Heart right ventricle (tissue), 16 donors: ENCODE measurements at regions not wholly inside any gene's neighbourhood (a gene's known extent, or its start where the extent isn't known, plus 50 kb on each side); places are given as distances from the start of the nearest gene placed in this dataset.

Experiments
- ATAC-seq, 8 donors: fragments of 200-7000 bp; cut with Tn5 transposase; one replicate each; pipeline ENCODE4 v1.9.1; 2020; ENCODE audit warnings: mild to moderate bottlenecking in 8 of 8, moderate library complexity in 8 of 8, moderate number of reproducible peaks in 1 of 8
- DNase-seq, 2 donors: peaks; one replicate each; pipeline ENCODE4 v3.0.0-alpha.2; 2020
- H3K27ac ChIP-seq, 10 donors: fragments of 200-600 bp; sonication (generic) in 2 of 10; one replicate each; pipeline versions ENCODE4 v1.5.0 to v1.8.0; 2020 to 2022; ENCODE audit warnings: mild to moderate bottlenecking in 3 of 10
- H3K27me3 ChIP-seq, 7 donors: fragments of 200-600 bp; one replicate each; pipeline ENCODE4 v1.8.0; 2021 to 2022; ENCODE audit warnings: mild to moderate bottlenecking in 2 of 7
- H3K36me3 ChIP-seq, 9 donors: fragments of 200-600 bp; sonication (generic) in 1 of 9; one replicate each; pipeline versions ENCODE4 v1.5.0 to v1.8.0; 2020 to 2022; ENCODE audit warnings: mild to moderate bottlenecking in 2 of 9
- H3K4me1 ChIP-seq, 9 donors: fragments of 200-600 bp; sonication (generic) in 1 of 9; one replicate each; pipeline versions ENCODE4 v1.5.0 to v1.8.0; 2020 to 2022; ENCODE audit warnings: mild to moderate bottlenecking in 4 of 9
- H3K4me3 ChIP-seq, 10 donors: fragments of 200-600 bp; sonication (generic) in 2 of 10; one replicate each; pipeline versions ENCODE4 v1.5.0 to v1.8.0; 2020 to 2022; ENCODE audit warnings: mild to moderate bottlenecking in 7 of 10, moderate library complexity in 2 of 10
- H3K9me3 ChIP-seq, 11 donors: fragments of 200-600 bp in 10 of 11; sonication (generic) in 2 of 11; one replicate each; pipeline versions ENCODE4 v1.5.0 to v1.8.0; 2013 to 2022; ENCODE audit warnings: mild to moderate bottlenecking in 2 of 11, control low read depth in 1 of 11, moderate library complexity in 1 of 11
- CTCF ChIP-seq, 9 donors: fragments of 200-600 bp; sonication (generic) in 2 of 9; IDR thresholded peaks; one replicate each; pipeline versions ENCODE4 v1.5.0 to v1.8.0; 2021 to 2022; ENCODE audit warnings: antibody characterized with exemption in 9 of 9, mild to moderate bottlenecking in 5 of 9, moderate library complexity in 1 of 9
- WGBS, 2 donors: extraction: QIAGEN DNeasy Blood & Tissue Kit; methylation state at CpG; one replicate each; pipeline ENCODE4 v1.1.7; 2013; ENCODE audit warnings: inconsistent platforms in 1 of 2; 5-methylcytosine and 5-hydroxymethylcytosine counted together
- intact Hi-C, 10 donors: fragments of 100-400 bp; cut with DNase I; formaldehyde crosslinking; loops; one replicate each; pipeline versions ENCODE4 v1.11.1 to v1.14.2; 2022
- donor health status: Arrhythmogenic right ventricular cardiomyopathy.
- donor health status: ischemic (EF 13 %, LVEDD 7.1; RV severe dilation, severe dysfunction).
- donor health status: healthy with polysubstance abuse.
- donor health status: DM: no; HTN: yes; CAD: no.
- donor health status: DM: no; HTN: no; CAD: no.
- donor health status: ischemic (EF 25% LVEDD 6.9; RV normal size, moderate dysfunction).
- donor health status: ischemic (EF 25% LVEDD 5.7; RV mildly dilated, moderate dysfunction).
- donor health status: healthy.
- donor health status: DM: yes; HTN: yes; CAD: no.
- donor health status: Ischemic cardiomyopathy.
- donor health status: ischemic (EF 35%, LVEDD 5.7; RV mildly dilated, moderate dysfunction).
- donor health status: nonischemic (EF 11% LVEDD 7.7; RV severe dilation, severe dysfunction).
- donor health status: DM: yes; HTN: yes; CAD: no.
- donor health status: PGD.
- donor health status: ischemic (EF 29% LVEDD 5.4; RV normal size, mild dysfunction).
- donor health status: nonischemic (EF 23%, LVEDD 6.1; RV moderate dilation, normal function).

GRCh38 chr9:561427-561826, 280.1 kb upstream of the DMRT1 start:
- DNase-seq (no peak), ATAC-seq (peak in 1 of 8 donors; percentile 28)
- peaks cover 0 to 11% (median 0%) of the 10 kb centered on the region in 11 donors for H3K9me3 ChIP-seq
- peak overlapping the region in 1 of 10 donors; percentile 5 for H3K27ac ChIP-seq
- H3K4me1 ChIP-seq: peaks cover 3 to 43% (median 16%) of the 10 kb centered on the region in 9 donors
- peaks cover 0 to 6% (median 0%) of the 10 kb centered on the region in 9 donors for H3K36me3 ChIP-seq
- intact Hi-C loops: no loop called here
- no peak overlapping the region for H3K4me3 ChIP-seq
- TF ChIP-seq CTCF (IDR thresholded peaks at IDR 0.05): no peak
- H3K27me3 ChIP-seq: no peaks in the 10 kb centered on the region
- WGBS, 2 donors: 61 to 68% methylated on average over 1 of the region's 1 CpG

- WGBS, 2 donors: 42 to 56% methylated on average over 1 of the region's 1 CpG
- peak overlapping the region in 7 of 10 donors; percentile 1 to 55 (median 31) for H3K27ac ChIP-seq
- intact Hi-C loops: no loop called here
Observed at GRCh38 chr9:563200-563599, 278.3 kb upstream of the DMRT1 start.

GRCh38 chr9:565528-565927, 276.0 kb upstream of the DMRT1 start:
- 96 to 97% methylated on average over 6 of the region's 6 CpGs for WGBS, 2 donors
- no peak for TF ChIP-seq CTCF (IDR thresholded peaks at IDR 0.05)
- DNase-seq (no peak), ATAC-seq (no peak)
- H3K27ac ChIP-seq: no peak overlapping the region
- H3K9me3 ChIP-seq: peaks cover 0 to 19% (median 3%) of the 10 kb centered on the region in 11 donors
- intact Hi-C loops: no loop called here
- peaks cover 3 to 59% (median 26%) of the 10 kb centered on the region in 9 donors for H3K4me1 ChIP-seq
- peaks cover 0 to 6% (median 0%) of the 10 kb centered on the region in 9 donors for H3K36me3 ChIP-seq
- no peak overlapping the region for H3K4me3 ChIP-seq
- no peaks in the 10 kb centered on the region for H3K27me3 ChIP-seq

More at GRCh38 chr9:563200-563599, 278.3 kb upstream of the DMRT1 start:
- ATAC-seq (peak in 2 of 8 donors; percentile 7 to 29), DNase-seq (no peak)
- Histone ChIP-seq H3K36me3 (peaks cover 0 to 6% (median 0%) of the 10 kb centered on the region in 9 donors), H3K4me3 (no peak overlapping the region), H3K9me3 (peaks cover 0 to 19% (median 3%) of the 10 kb centered on the region in 11 donors), H3K4me1 (peaks cover 3 to 50% (median 19%) of the 10 kb centered on the region in 9 donors), H3K27me3 (no peaks in the 10 kb centered on the region)
- TF ChIP-seq CTCF (IDR thresholded peaks at IDR 0.05): no peak

GRCh38 chr9:567128-567746, 274.3 kb upstream of the DMRT1 start:
- WGBS, 2 donors: 79 to 84% methylated on average over 4 of the region's 4 CpGs
- no peak for TF ChIP-seq CTCF (IDR thresholded peaks at IDR 0.05)
- Histone ChIP-seq H3K4me1 (peaks cover 3 to 58% (median 30%) of the 10 kb centered on the region in 9 donors), H3K36me3 (peaks cover 0 to 6% (median 0%) of the 10 kb centered on the region in 9 donors), H3K27me3 (no peaks in the 10 kb centered on the region), H3K9me3 (peaks cover 0 to 19% (median 3%) of the 10 kb centered on the region in 11 donors), H3K27ac (peak overlapping the region in 2 of 10 donors; percentile 13 to 47), H3K4me3 (no peak overlapping the region)
- ATAC-seq (no peak), DNase-seq (no peak)
- intact Hi-C loops: no loop called here
